ENCODE measurements at regions not wholly inside any gene's neighbourhood (a gene's known extent, or its start where the extent isn't known, plus 50 kb on each side); places are given as distances from the start of the nearest gene placed in this dataset.

GRCh38 chr2:12428786-12429185, 287.9 kb upstream of the TRIB2 start:
- Histone ChIP-seq H3K27ac (ENCODE audit: insufficient read depth, low read depth, low read length) (no peak overlapping the region), H4K20me1 (replicated peaks; ENCODE audit: control insufficient read depth, extremely low read depth, insufficient read depth, low read length) (no peaks in the 10 kb centered on the region), H3K36me3 (ENCODE audit: control insufficient read depth in 2 of 2, extremely low read depth in 1 of 2, insufficient read depth in 2 of 2, low read length in 2 of 2) (no peaks in the 10 kb centered on the region), H3K79me2 (ENCODE audit: control insufficient read depth, insufficient read depth, low read length) (no peaks in the 10 kb centered on the region), H3K4me1 (ENCODE audit: control insufficient read depth, extremely low read depth, insufficient read depth, low read length) (no peaks in the 10 kb centered on the region), H3K9me3 (replicated peaks; ENCODE audit: control insufficient read depth, insufficient read depth, low read length) (no peaks in the 10 kb centered on the region), H2AFZ (ENCODE audit: low read depth, low read length) (no peak overlapping the region), H3K27me3 (ENCODE audit: control insufficient read depth in 2 of 2, insufficient read depth in 2 of 2, low read length in 2 of 2) (no peaks in the 10 kb centered on the region), H3K4me3 (replicated peaks in 1 of 3; ENCODE audit: insufficient read depth in 1 of 3, low read depth in 1 of 3, low read length in 3 of 3) (no peak overlapping the region), H3K9me1 (replicated peaks; ENCODE audit: control insufficient read depth, extremely low read depth, insufficient read depth, low read length) (no peaks in the 10 kb centered on the region), H3K9ac (replicated peaks; ENCODE audit: extremely low read depth, insufficient read depth, low read length) (no peak overlapping the region), H3K4me2 (ENCODE audit: insufficient read depth, low read length) (no peak overlapping the region)
- TF ChIP-seq MYC (IDR thresholded peaks at IDR 0.05; ENCODE audit: low read depth, low read length) (no peak), GATA2 (IDR thresholded peaks at IDR 0.05; ENCODE audit: insufficient read depth, insufficient read length, low read depth, low read length) (no peak), EZH2 (IDR thresholded peaks at IDR 0.05; ENCODE audit: borderline replicate concordance, low read depth, low read length, severe bottlenecking) (no peak), CTCF (IDR thresholded peaks at IDR 0.05; ENCODE audit: extremely low read depth in 1 of 2, insufficient read depth in 1 of 2, low read depth in 1 of 2, low read length in 2 of 2) (no peak), POLR2A (IDR thresholded peaks at IDR 0.05; ENCODE audit: low read depth, low read length) (no peak), JUN (IDR thresholded peaks at IDR 0.05; ENCODE audit: borderline replicate concordance, insufficient read depth, insufficient read length, low read depth) (no peak), FOS (IDR thresholded peaks at IDR 0.05; ENCODE audit: borderline replicate concordance, insufficient read depth, low read length) (no peak), POLR2AphosphoS5 (IDR thresholded peaks at IDR 0.05; ENCODE audit: insufficient read depth, low read depth, low read length) (no peak)
- TF ChIP-seq, protein P1, sequence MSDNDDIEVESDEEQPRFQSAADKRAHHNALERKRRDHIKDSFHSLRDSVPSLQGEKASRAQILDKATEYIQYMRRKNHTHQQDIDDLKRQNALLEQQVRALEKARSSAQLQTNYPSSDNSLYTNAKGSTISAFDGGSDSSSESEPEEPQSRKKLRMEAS (IDR thresholded peaks at IDR 0.05; ENCODE audit: insufficient read depth, insufficient read length): no peak
- DNase-seq (ENCODE audit: low read depth, low spot score) (peak; percentile 16), FAIRE-seq (no peak)
- POLR2A ChIA-PET: no interaction called here
- CTCF ChIA-PET: no interaction called here
- no TSS peak for BruUV-seq (replicated peaks)
- dilution Hi-C loops (cut with MboI; ENCODE audit: extremely low pct_ligation_motif_present, low sequenced_read_pairs) (no loop called here), intact Hi-C loops (cut with micrococcal nuclease) (no loop called here)

Data from endothelial cell of umbilical vein (primary cell).